ENCODE measurements at regions not wholly inside any gene's neighbourhood (a gene's known extent, or its start where the extent isn't known, plus 50 kb on each side); places are given as distances from the start of the nearest gene placed in this dataset.
"Not testable (repeated sequence)": the region's sequence is repeated elsewhere in the genome, so short reads cannot be mapped to it uniquely, and the experiment has no call there.

DNA sequence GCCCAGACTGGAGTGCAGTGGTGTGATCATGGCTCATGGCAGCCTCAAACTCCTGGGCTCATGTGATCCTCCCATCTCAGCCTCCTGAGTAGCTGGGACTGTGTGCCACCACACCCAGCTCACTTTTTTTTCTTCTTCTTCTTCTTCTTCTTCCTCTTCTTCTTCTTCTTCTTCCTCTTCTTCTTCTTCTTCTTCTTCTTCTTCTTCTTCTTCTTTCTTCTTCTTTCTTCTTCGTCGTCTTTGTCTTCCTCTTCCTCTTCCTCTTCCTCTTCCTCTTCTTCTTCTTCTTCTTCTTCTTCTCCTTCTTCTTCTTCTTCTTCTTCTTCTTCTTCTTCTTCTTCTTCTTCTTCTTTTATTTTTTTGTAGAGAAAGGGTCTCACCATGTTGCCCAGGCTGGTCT, 78.8 kb upstream of the RPH3A start:
- not testable (repeated sequence) for DNase-seq

DNA sequence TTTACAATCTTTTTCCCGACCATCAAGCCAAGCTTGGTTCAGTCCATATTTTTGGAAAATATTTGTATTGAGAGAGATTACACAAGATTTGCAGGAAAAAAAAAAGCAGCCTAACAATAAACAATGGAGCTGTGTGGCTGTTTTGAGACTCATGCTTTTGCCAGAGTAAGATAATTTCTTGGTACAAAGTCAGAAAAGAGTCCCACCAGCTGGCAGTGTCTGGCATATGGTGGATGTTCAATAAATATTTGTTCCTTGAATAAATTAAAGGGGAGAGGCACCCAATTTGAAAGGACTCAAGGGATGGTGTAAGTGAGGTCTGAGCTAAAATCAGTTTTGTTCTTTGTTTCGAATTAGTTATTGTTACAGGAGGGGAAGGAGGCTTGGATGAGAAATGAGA, 78.1 kb upstream of the RPH3A start:
- no peak for DNase-seq

DNA sequence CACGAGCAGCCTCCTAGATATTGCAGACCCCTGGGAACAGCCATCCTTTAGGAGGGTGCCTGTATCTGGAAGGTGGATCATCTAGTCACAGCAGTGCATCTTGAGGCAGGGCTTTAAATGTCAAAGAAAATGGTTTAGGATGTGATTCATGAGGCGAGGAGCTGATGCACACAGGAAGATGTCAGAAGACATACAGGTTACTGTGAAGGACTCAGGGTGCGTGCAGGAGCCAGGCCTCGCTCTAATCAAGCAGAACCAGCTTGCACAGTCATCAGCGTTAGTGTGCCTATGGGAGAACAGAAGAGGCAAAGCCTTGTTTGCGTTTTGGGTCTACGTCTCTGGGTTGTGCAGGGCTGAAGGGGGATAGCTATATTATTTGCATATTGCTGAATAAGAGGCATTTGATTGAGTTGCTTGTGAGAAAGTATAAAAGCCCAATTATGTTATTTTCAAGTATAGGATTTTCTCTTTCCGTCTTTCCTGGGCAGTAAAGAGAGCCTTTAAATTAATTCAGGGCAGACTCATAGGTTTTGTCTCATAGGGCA, 77.3 kb upstream of the RPH3A start:
- DNase-seq: peak; percentile 17

DNA sequence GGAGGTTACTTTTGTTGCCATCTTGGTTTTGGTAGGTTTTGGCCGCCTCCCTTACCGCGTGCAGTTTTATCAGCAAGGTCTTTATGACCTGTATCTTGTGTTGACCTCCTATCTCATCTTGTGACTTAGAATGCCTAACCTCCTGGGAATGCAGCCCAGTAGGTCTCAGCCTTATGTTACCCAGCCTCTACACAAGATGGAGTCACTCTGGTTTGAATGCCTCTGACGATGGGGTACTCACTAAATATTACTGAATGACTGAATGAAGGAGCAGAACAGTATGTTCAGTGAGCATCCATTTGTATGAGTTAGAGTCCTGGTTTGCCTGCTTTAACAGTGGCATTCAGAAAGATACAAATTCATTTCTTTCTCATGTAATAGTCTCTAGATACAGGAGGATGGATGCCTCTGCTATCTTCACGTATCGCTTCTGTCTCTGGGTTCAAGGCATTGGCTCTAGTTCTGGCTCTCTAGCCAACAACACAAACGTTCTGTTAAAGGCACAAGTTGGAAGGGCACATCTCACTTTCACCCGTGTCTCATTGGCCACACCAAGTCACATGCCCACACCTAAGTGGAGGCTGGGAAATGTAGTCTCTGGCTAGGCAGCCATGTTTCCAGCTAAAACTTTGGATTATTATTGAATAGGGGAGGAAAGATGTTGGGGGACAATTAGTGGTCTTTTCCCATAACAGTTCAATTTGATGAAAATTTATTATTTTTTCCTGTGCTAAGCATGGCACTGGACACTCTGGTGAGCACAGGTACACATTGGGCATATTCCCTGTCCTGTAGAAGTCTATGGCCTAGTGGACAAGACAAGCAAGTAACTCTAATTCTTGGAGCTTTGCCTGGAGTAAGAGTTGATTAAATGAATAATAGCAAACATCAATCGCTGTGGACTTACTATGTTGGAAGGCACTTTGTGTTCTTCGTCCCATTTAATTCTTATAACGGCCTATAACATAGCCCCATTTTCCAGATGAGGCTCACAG, 75.2 kb upstream of the RPH3A start:
- no peak for DNase-seq

- no peak for DNase-seq
These were observed 62.7 kb upstream of the RPH3A start for GRCh38 chr12:112728864-112729263.

- no peak for DNase-seq
These were observed 56.5 kb upstream of the RPH3A start for GRCh38 chr12:112734859-112735695.

DNA sequence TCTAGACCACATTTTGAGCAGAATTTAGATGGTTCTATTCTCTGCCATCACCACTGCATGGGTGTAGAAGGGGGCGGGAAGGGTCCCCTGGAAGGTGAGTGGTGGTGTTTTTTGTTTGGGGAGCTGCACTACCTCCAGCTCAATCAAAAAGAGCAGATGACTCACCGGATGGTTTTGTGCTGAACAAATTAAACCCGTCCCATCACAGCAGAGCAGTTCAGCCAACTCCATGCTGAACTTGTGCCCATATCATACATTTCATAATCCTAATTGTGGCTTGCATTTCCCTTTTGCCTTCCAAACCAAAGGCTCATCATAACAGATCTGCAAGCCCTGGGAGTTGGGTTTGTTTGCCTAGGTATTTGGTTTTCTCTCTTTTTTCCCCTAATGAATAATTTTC, 53.0 kb upstream of the RPH3A start:
- DNase-seq: no peak

DNA sequence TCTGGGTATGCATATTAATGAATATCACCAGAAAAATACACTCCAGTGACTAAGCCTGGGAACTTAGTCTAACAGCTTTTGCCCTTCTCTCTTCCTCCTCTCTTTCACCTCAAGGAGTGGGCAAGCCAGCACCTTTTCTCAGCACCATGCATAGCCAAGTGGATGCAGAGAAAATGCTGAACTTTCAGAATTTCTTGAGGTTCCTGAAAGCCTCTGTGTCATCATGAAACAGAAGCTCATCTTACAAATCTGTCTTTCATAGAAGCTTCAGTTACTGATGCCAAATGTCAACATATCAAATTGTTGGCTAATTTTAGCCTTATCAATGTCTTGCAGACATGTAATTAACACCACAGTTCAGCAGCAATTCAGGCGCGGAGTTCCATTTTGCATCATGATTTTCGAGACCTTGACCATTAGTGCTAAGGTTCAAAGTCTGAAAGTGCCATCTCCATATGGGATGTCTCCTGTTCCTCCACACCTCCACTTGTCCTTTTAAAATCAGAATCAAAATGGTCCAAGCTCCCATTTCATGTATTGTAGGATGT, 51.1 kb upstream of the RPH3A start:
- DNase-seq: no peak

GRCh38 chr12:112741106-112741505, 50.4 kb upstream of the RPH3A start:
- DNase-seq: no peak
